GM12878 (cell line): ENCODE measurements at regions not wholly inside any gene's neighbourhood (a gene's known extent, or its start where the extent isn't known, plus 50 kb on each side); places are given as distances from the start of the nearest gene placed in this dataset.

Source experiments
- ATAC-seq: fragments of 200-7000 bp; cut with Tn5 transposase; 3 replicates; pipeline ENCODE4 v1.9.1; 2020; ENCODE audit warnings: mild to moderate bottlenecking, moderate library complexity
- BruUV-seq: library from RNA; stranded (reverse); fragments of 400-500 nt; replicated peaks from 2 replicates; lab custom pipeline; 2021; lab: Mats Ljungman, UMichigan
- CTCF ChIA-PET: fragments of 300-600 bp; sonication (Branson Sonifier 250); formaldehyde crosslinking; extraction: SDS; loops from one replicate; lab custom pipeline; 2021; ENCODE audit warnings: inconsistent platforms; lab: Yijun Ruan, JAX
- POLR2A ChIA-PET: fragments of 350-600 bp; formaldehyde crosslinking; extraction: SDS; loops from one replicate; lab custom pipeline; 2021; ENCODE audit warnings: inconsistent platforms; lab: Charles Lee
- RAD21 ChIA-PET: fragments of 300-600 bp; sonication (Branson Sonifier 250); formaldehyde crosslinking; loops from one replicate; lab custom pipeline; 2023; ENCODE audit warnings: antibody characterized with exemption; ENCODE audit not compliant: unreplicated experiment; lab: Charles Lee
- SMC1A ChIA-PET: fragments of 300-600 bp; sonication (Branson Sonifier 250); formaldehyde crosslinking; loops from one replicate; lab custom pipeline; 2023; ENCODE audit not compliant: unreplicated experiment, uncharacterized antibody; lab: Charles Lee
- DNase-seq: peaks from one replicate; pipeline ENCODE4 v3.0.0-alpha.2; 2011; ENCODE audit warnings: low read depth, low spot score
- FAIRE-seq: peaks from 3 replicates; lab custom pipeline; 2011; peaks lifted over from hg19 to GRCh38; lab: Jason Lieb, UNC
- H2AFZ ChIP-seq: 2 replicates; pipeline ENCODE4 v1.6.0; 2011; ENCODE audit warnings: low read depth, low read length, control low read depth; ENCODE audit not compliant: control insufficient read depth
- H3K27ac ChIP-seq: 2 replicates; pipeline ENCODE4 v1.5.1; 2011; ENCODE audit warnings: control low read depth; ENCODE audit not compliant: control insufficient read depth, insufficient read depth
- H3K27me3 ChIP-seq, 2 experiments: replicated peaks in 1 of 2; 2 replicates each; pipeline versions ENCODE4 v1.6.0 to v1.6.1; 2011; ENCODE audit warnings: low read length in 1 of 2; ENCODE audit not compliant: control insufficient read depth in 2 of 2, insufficient read depth in 2 of 2
- H3K36me3 ChIP-seq, 2 experiments: 2 replicates each; pipeline ENCODE4 v1.5.1; 2011; ENCODE audit warnings: low read length in 1 of 2; ENCODE audit not compliant: control insufficient read depth in 2 of 2, insufficient read depth in 2 of 2
- H3K4me1 ChIP-seq: 2 replicates; pipeline ENCODE4 v1.6.1; 2011; ENCODE audit warnings: mild to moderate bottlenecking, low read length, moderate library complexity, mixed read lengths; ENCODE audit not compliant: control insufficient read depth, insufficient read depth
- H3K4me2 ChIP-seq: 2 replicates; pipeline ENCODE4 v1.6.0; 2011; ENCODE audit warnings: control low read depth; ENCODE audit not compliant: control insufficient read depth, insufficient read depth
- H3K4me3 ChIP-seq: fragments of 200-600 bp; sonication (generic); 2 replicates; pipeline ENCODE4 v1.5.1; 2016
- H3K79me2 ChIP-seq: 2 replicates; pipeline ENCODE4 v1.6.0; 2011; ENCODE audit warnings: low read length; ENCODE audit not compliant: control insufficient read depth, insufficient read depth
- H3K9ac ChIP-seq: 2 replicates; pipeline ENCODE4 v1.8.0; 2011; ENCODE audit warnings: low read length, control low read depth, mixed read lengths; ENCODE audit not compliant: control insufficient read depth, insufficient read depth
- H3K9me3 ChIP-seq: replicated peaks from 3 replicates; pipeline ENCODE4 v1.5.1; 2011; ENCODE audit warnings: mild to moderate bottlenecking, low read length; ENCODE audit not compliant: control insufficient read depth, insufficient read depth
- H4K20me1 ChIP-seq: 2 replicates; pipeline ENCODE4 v1.6.0; 2011; ENCODE audit not compliant: control insufficient read depth, insufficient read depth
- ASH2L ChIP-seq: fragments of 300-600, 200-600 bp; sonication (generic); IDR thresholded peaks from 2 replicates; pipeline ENCODE4 v1.6.1; 2017; ENCODE audit warnings: low read depth, mild to moderate bottlenecking, borderline replicate concordance
- ATF3 ChIP-seq: IDR thresholded peaks from 2 replicates; pipeline ENCODE4 v1.6.1; 2011; ENCODE audit warnings: low read depth, mild to moderate bottlenecking, low read length, moderate library complexity, borderline replicate concordance; ENCODE audit errors: extremely low read depth
- BACH1 ChIP-seq: fragments of 450-650 bp; IDR thresholded peaks from 2 replicates; pipeline ENCODE4 v1.6.1; 2017; ENCODE audit warnings: mild to moderate bottlenecking, borderline replicate concordance
- CBFB ChIP-seq: IDR thresholded peaks from 2 replicates; pipeline ENCODE4 v1.6.1; 2016; ENCODE audit warnings: antibody characterized with exemption, low read depth
- E2F8 ChIP-seq: fragments of 450-650 bp; IDR thresholded peaks from 2 replicates; pipeline ENCODE4 v1.6.1; 2018; ENCODE audit warnings: mild to moderate bottlenecking, low read depth, moderate library complexity; ENCODE audit not compliant: partially characterized antibody
- GABPA ChIP-seq: IDR thresholded peaks from 2 replicates; pipeline ENCODE4 v1.6.1; 2014; ENCODE audit warnings: antibody characterized with exemption, low read depth, mild to moderate bottlenecking, inconsistent platforms
- HCFC1 ChIP-seq: fragments of 150-350 bp; IDR thresholded peaks from 2 replicates; pipeline ENCODE4 v1.6.1; 2014; ENCODE audit warnings: low read length
- HDGF ChIP-seq: fragments of 450-650 bp; IDR thresholded peaks from 2 replicates; pipeline ENCODE4 v1.6.1; 2016; ENCODE audit warnings: antibody characterized with exemption
- KAT2A ChIP-seq: conservative IDR thresholded peaks from 2 replicates; pipeline ENCODE4 v1.6.1; 2011; ENCODE audit warnings: low read depth, low read length; ENCODE audit not compliant: control insufficient read depth
- NBN ChIP-seq: fragments of 450-650 bp; IDR thresholded peaks from 2 replicates; pipeline ENCODE4 v1.6.1; 2016
- POLR2A ChIP-seq: IDR thresholded peaks from 2 replicates; pipeline ENCODE4 v1.6.1; 2011; ENCODE audit warnings: low read depth, mild to moderate bottlenecking, low read length
- RELA ChIP-seq: fragments of 450-650 bp; IDR thresholded peaks from 2 replicates; pipeline ENCODE4 v1.8.0; 2014; ENCODE audit warnings: borderline replicate concordance; ENCODE audit not compliant: partially characterized antibody
- SMARCA5 ChIP-seq: fragments of 450-650 bp; IDR thresholded peaks from 2 replicates; pipeline ENCODE4 v1.6.1; 2017; ENCODE audit warnings: mild to moderate bottlenecking
- SREBF1 ChIP-seq: IDR thresholded peaks from 2 replicates; pipeline ENCODE4 v1.6.1; 2012; ENCODE audit warnings: mild to moderate bottlenecking, low read length
- TARDBP ChIP-seq: IDR thresholded peaks from 2 replicates; pipeline ENCODE4 v1.6.1; 2016; ENCODE audit warnings: borderline replicate concordance
- WRNIP1 ChIP-seq: IDR thresholded peaks from 2 replicates; pipeline ENCODE4 v1.6.1; 2011; ENCODE audit warnings: low read depth, low read length, improper control_type of control experiment, borderline replicate concordance
- ZBED1 ChIP-seq: IDR thresholded peaks from 2 replicates; pipeline ENCODE4 v1.6.1; 2016; ENCODE audit warnings: borderline replicate concordance
- ZNF217 ChIP-seq: fragments of 450-650 bp; IDR thresholded peaks from 2 replicates; pipeline ENCODE4 v1.6.1; 2017; ENCODE audit warnings: antibody characterized with exemption, mild to moderate bottlenecking
- WGBS: methylation state at CpG from one replicate; pipeline ENCODE4 v1.1.6; 2016; ENCODE audit warnings: low lambda C conversion rate; ENCODE audit not compliant: insufficient replicate concordance, insufficient coverage; ENCODE audit errors: missing lambda C conversion rate; 5-methylcytosine and 5-hydroxymethylcytosine counted together
- in situ Hi-C: fragments of 300-500 bp; cut with MboI; formaldehyde crosslinking; loops from 9 replicates; pipeline ENCODE4 v1.14.3; 2018; ENCODE audit warnings: mixed read lengths
- intact Hi-C: fragments of 100-400 bp; cut with micrococcal nuclease; formaldehyde crosslinking; loops from one replicate; pipeline ENCODE4 v1.14.2; 2022; ENCODE audit not compliant: unreplicated experiment

- Histone ChIP-seq H3K4me1 (no peaks in the 10 kb centered on the region), H2AFZ (no peak overlapping the region), H3K36me3 (no peaks in the 10 kb centered on the region), H3K9me3 (no peaks in the 10 kb centered on the region; the same call in 1 of the 3 replicates), H3K27ac (no peak overlapping the region), H3K4me3 (no peak overlapping the region), H4K20me1 (no peaks in the 10 kb centered on the region), H3K79me2 (no peaks in the 10 kb centered on the region), H3K9ac (no peak overlapping the region), H3K27me3 (no peaks in the 10 kb centered on the region), H3K4me2 (no peak overlapping the region)
- 52% methylated on average over 7 of the region's 7 CpGs for WGBS
- POLR2A ChIA-PET, result no interaction called here
- TF ChIP-seq HDGF (no peak), SREBF1 (no peak), NBN (no peak), BACH1 (no peak), RELA (no peak), ZBED1 (no peak)
- SMC1A ChIA-PET, result no interaction called here
- RAD21 ChIA-PET, result no interaction called here
- BruUV-seq, result no TSS peak
- CTCF ChIA-PET, result no interaction called here
- intact Hi-C loops (no loop called here), in situ Hi-C loops (no loop called here)
- ATAC-seq, result no peak
- no peak for DNase-seq
- FAIRE-seq, result no peak
These were observed 502.0 kb downstream of the SLC4A3 start for GRCh38 chr2:220129391-220129790.

GRCh38 chr2:220134756-220135534 is 507.5 kb downstream of the SLC4A3 start:
- H3K27me3 ChIP-seq, result no peaks in the 10 kb centered on the region; a peak in 1 of 4 replicates
- H3K36me3 ChIP-seq, result no peaks in the 10 kb centered on the region
- no peak overlapping the region for H2AFZ ChIP-seq
- H3K4me3 ChIP-seq, result no peak overlapping the region
- ChIA-PET SMC1A (no interaction called here), RAD21 (no interaction called here), POLR2A (no interaction called here), CTCF (no interaction called here)
- intact Hi-C loops (no loop called here), in situ Hi-C loops (no loop called here)
- 9% methylated on average over 6 of the region's 6 CpGs for WGBS
- H4K20me1 ChIP-seq, result no peaks in the 10 kb centered on the region
- no peak overlapping the region for H3K4me2 ChIP-seq
- no peaks in the 10 kb centered on the region for H3K4me1 ChIP-seq
- H3K9ac ChIP-seq, result no peak overlapping the region
- H3K27ac ChIP-seq, result no peak overlapping the region
- no peak for FAIRE-seq
- no peak for DNase-seq
- H3K9me3 ChIP-seq, result no peaks in the 10 kb centered on the region; the same call in 1 of the 3 replicates
- no peaks in the 10 kb centered on the region for H3K79me2 ChIP-seq
- ATAC-seq, result no peak
- BruUV-seq, result no TSS peak
- TF ChIP-seq POLR2A (no peak), HCFC1 (no peak), CBFB (no peak), WRNIP1 (no peak), E2F8 (no peak), GABPA (no peak), TARDBP (no peak), ZNF217 (no peak), KAT2A (no peak), ATF3 (no peak), SMARCA5 (no peak), ASH2L (no peak)
